NT2/D1 (cell line): ENCODE measurements at regions not wholly inside any gene's neighbourhood (a gene's known extent, or its start where the extent isn't known, plus 50 kb on each side); places are given as distances from the start of the nearest gene placed in this dataset.

Experiments
- DNase-seq: peaks from one replicate; pipeline ENCODE4 v3.0.0-alpha.2; 2011; ENCODE audit warnings: low read depth, low spot score
- H3K27me3 ChIP-seq: 2 replicates; pipeline ENCODE4 v1.6.0; 2011; ENCODE audit warnings: mild to moderate bottlenecking; ENCODE audit not compliant: insufficient read length, insufficient read depth
- H3K36me3 ChIP-seq: 2 replicates; pipeline ENCODE4 v1.6.1; 2011; ENCODE audit warnings: mild to moderate bottlenecking, low read length, mixed read lengths; ENCODE audit not compliant: insufficient read depth, insufficient read length
- H3K4me1 ChIP-seq: 2 replicates; pipeline ENCODE4 v1.5.1; 2011; ENCODE audit not compliant: insufficient read depth, insufficient read length
- H3K4me3 ChIP-seq: 2 replicates; pipeline ENCODE4 v1.5.1; 2011; ENCODE audit warnings: low read depth; ENCODE audit not compliant: insufficient read length
- H3K9ac ChIP-seq: 2 replicates; pipeline ENCODE4 v1.6.0; 2011; ENCODE audit warnings: low read depth; ENCODE audit not compliant: insufficient read length
- H3K9me3 ChIP-seq: 2 replicates; pipeline ENCODE4 v1.5.1; 2011; ENCODE audit warnings: mild to moderate bottlenecking, low read length; ENCODE audit not compliant: insufficient read depth
- SUZ12 ChIP-seq: IDR thresholded peaks from 2 replicates; pipeline ENCODE4 v1.6.1; 2011; ENCODE audit not compliant: insufficient read length, insufficient read depth; ENCODE audit errors: extremely low read depth
- YY1 ChIP-seq: IDR thresholded peaks from 2 replicates; pipeline ENCODE4 v1.6.1; 2011; ENCODE audit not compliant: insufficient read length, insufficient read depth
- ZNF274 ChIP-seq: IDR thresholded peaks from 2 replicates; pipeline ENCODE4 v1.6.1; 2011; ENCODE audit warnings: mild to moderate bottlenecking, low read depth, low read length

- Histone ChIP-seq H3K4me3 (no peak overlapping the region), H3K9ac (no peak overlapping the region), H3K9me3 (no peaks in the 10 kb centered on the region), H3K36me3 (no peaks in the 10 kb centered on the region), H3K4me1 (no peaks in the 10 kb centered on the region), H3K27me3 (no peaks in the 10 kb centered on the region)
- TF ChIP-seq SUZ12: no peak
- TF ChIP-seq ZNF274: no peak
- TF ChIP-seq YY1: no peak
- DNase-seq: no peak
Measured at GRCh38 chr11:71181566-71181965, 70.8 kb downstream of the SHANK2 start.

DNA sequence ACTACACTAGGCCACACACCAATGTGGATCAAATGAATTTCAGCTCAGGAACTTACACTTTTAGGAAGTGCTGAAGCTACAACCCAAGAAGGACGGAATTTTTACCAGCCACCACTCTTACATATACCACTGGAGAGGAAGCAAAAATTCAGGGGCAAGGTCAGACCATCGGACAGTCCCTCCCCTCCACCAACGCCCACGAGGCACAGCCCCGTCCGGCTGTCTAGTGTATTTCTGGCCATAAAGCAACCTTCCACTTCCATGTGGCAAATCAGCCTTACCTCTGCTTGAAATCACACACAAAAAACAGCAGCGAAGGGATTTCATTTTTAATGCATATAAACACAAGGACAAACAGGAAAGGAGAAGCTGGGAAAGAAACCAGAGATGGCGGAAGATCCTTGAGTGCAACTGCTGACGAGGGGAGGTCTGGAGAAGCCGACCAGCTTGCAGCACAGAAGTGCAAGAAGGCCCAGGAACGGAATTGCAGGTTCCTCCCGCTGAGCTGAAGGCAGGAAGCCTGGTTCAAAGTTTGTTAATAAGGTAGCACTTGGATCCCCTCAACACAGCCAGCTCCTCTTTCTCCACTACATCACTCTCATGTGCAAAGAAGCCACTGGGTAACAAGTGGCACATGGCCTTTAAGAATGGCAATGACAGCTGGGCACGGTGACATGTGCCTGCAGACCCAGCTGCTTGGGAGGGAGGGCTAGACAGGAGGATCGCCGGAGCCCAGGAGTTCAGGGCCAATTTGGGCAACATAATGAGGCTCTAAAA is 71.5 kb downstream of the SHANK2 start:
- Histone ChIP-seq H3K4me1 (no peaks in the 10 kb centered on the region), H3K27me3 (no peaks in the 10 kb centered on the region), H3K9me3 (no peaks in the 10 kb centered on the region), H3K36me3 (no peaks in the 10 kb centered on the region), H3K9ac (no peak overlapping the region), H3K4me3 (no peak overlapping the region)
- no peak for DNase-seq
- no peak for TF ChIP-seq YY1
- no peak for TF ChIP-seq SUZ12
- TF ChIP-seq ZNF274: no peak

GRCh38 chr11:71179877-71180605 is 72.3 kb downstream of the SHANK2 start:
- DNase-seq: no peak
- no peaks in the 10 kb centered on the region for H3K4me1 ChIP-seq
- H3K9me3 ChIP-seq: no peaks in the 10 kb centered on the region
- no peak overlapping the region for H3K4me3 ChIP-seq
- H3K36me3 ChIP-seq: no peaks in the 10 kb centered on the region
- no peaks in the 10 kb centered on the region for H3K27me3 ChIP-seq
- no peak for TF ChIP-seq SUZ12
- no peak for TF ChIP-seq ZNF274
- TF ChIP-seq YY1: no peak
- no peak overlapping the region for H3K9ac ChIP-seq

- H3K27me3 ChIP-seq: no peaks in the 10 kb centered on the region
- no peak for DNase-seq
Measured at GRCh38 chr11:71178076-71178475, 74.3 kb downstream of the SHANK2 start.

DNA sequence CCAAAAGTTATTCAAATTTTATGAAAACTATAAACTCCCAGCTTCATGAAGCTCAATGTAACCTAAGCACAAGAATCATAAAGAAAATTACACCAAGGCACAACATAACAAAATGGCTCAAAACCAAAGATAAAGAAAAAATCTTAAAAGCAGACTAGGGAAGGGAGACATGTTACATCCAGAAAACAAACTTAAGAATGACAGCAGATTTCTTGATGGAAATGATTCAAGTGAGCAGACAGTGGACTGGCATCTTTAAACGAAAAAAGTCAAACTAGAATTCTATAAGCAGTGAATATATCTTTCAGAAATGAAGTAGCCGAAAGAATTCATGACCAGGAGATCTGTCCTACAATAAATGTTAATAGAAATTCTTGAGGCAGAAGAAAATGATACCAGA is 75.6 kb downstream of the SHANK2 start:
- TF ChIP-seq ZNF274 (no peak), SUZ12 (no peak), YY1 (no peak)
- Histone ChIP-seq H3K36me3 (no peaks in the 10 kb centered on the region), H3K9me3 (no peaks in the 10 kb centered on the region), H3K9ac (no peak overlapping the region), H3K27me3 (no peaks in the 10 kb centered on the region), H3K4me3 (no peak overlapping the region), H3K4me1 (no peaks in the 10 kb centered on the region)
- DNase-seq: no peak

More at GRCh38 chr11:71178076-71178475, 74.3 kb downstream of the SHANK2 start:
- no peak for TF ChIP-seq ZNF274
- TF ChIP-seq SUZ12: no peak
- no peak for TF ChIP-seq YY1
- Histone ChIP-seq H3K36me3 (no peaks in the 10 kb centered on the region), H3K9me3 (no peaks in the 10 kb centered on the region), H3K4me3 (no peak overlapping the region), H3K9ac (no peak overlapping the region), H3K4me1 (no peaks in the 10 kb centered on the region)

- H3K4me3 ChIP-seq: no peak overlapping the region
- no peaks in the 10 kb centered on the region for H3K4me1 ChIP-seq
- H3K36me3 ChIP-seq: no peaks in the 10 kb centered on the region
- no peak for DNase-seq
- H3K9ac ChIP-seq: no peak overlapping the region
- H3K27me3 ChIP-seq: no peaks in the 10 kb centered on the region
- TF ChIP-seq SUZ12: no peak
- no peak for TF ChIP-seq YY1
- TF ChIP-seq ZNF274: no peak
- H3K9me3 ChIP-seq: 0 out of 2 replicates have a peak, but pooled peaks cover 6% of the 10 kb centered on the region
Measured at GRCh38 chr11:71173709-71174108, 78.7 kb downstream of the SHANK2 start.

GRCh38 chr11:71172680-71173079 is 79.7 kb downstream of the SHANK2 start:
- no peak overlapping the region for H3K9ac ChIP-seq
- no peaks in the 10 kb centered on the region for H3K27me3 ChIP-seq
- 0 out of 2 replicates have a peak, but pooled peaks cover 6% of the 10 kb centered on the region for H3K9me3 ChIP-seq
- TF ChIP-seq YY1: no peak
- no peak for TF ChIP-seq SUZ12
- no peak for TF ChIP-seq ZNF274
- no peak overlapping the region for H3K4me3 ChIP-seq
- no peaks in the 10 kb centered on the region for H3K36me3 ChIP-seq
- DNase-seq: no peak
- no peaks in the 10 kb centered on the region for H3K4me1 ChIP-seq
